Gastrocnemius medialis (tissue), 4 donors: ENCODE measurements at regions not wholly inside any gene's neighbourhood (a gene's known extent, or its start where the extent isn't known, plus 50 kb on each side); places are given as distances from the start of the nearest gene placed in this dataset.
"Not testable (repeated sequence)": the region's sequence is repeated elsewhere in the genome, so short reads cannot be mapped to it uniquely, and the experiment has no call there.

ENCODE experiments used
- POLR2A ChIP-seq, 2 donors: fragments of 450-650 bp; IDR thresholded peaks; one replicate each; pipeline ENCODE4 v1.6.1; 2017; ENCODE audit warnings: antibody characterized with exemption in 2 of 2, mild to moderate bottlenecking in 2 of 2, moderate library complexity in 2 of 2
- TF ChIP-seq, protein P1 (sequence below), 5 experiments: fragments of 450-650 bp in 3 of 5; fragments of 200-600 bp in 2 of 5; sonication (generic) in 2 of 5; IDR thresholded peaks in 4 of 5; conservative IDR thresholded peaks in 1 of 5; 1 replicate in 4 of 5; 2 replicates in 1 of 5; pipeline ENCODE4 v1.5.1; 2016 to 2019; ENCODE audit warnings: antibody characterized with exemption in 5 of 5, mild to moderate bottlenecking in 3 of 5, moderate library complexity in 3 of 5

GRCh38 chr4:81300352-81300751 lies 85.3 kb upstream of the PRKG2 start:
- TF ChIP-seq, protein P1, sequence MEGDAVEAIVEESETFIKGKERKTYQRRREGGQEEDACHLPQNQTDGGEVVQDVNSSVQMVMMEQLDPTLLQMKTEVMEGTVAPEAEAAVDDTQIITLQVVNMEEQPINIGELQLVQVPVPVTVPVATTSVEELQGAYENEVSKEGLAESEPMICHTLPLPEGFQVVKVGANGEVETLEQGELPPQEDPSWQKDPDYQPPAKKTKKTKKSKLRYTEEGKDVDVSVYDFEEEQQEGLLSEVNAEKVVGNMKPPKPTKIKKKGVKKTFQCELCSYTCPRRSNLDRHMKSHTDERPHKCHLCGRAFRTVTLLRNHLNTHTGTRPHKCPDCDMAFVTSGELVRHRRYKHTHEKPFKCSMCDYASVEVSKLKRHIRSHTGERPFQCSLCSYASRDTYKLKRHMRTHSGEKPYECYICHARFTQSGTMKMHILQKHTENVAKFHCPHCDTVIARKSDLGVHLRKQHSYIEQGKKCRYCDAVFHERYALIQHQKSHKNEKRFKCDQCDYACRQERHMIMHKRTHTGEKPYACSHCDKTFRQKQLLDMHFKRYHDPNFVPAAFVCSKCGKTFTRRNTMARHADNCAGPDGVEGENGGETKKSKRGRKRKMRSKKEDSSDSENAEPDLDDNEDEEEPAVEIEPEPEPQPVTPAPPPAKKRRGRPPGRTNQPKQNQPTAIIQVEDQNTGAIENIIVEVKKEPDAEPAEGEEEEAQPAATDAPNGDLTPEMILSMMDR (IDR thresholded peaks at IDR 0.05 in 4 of 5, conservative IDR thresholded peaks at IDR 0.05 in 1 of 5) = not testable (repeated sequence)
- TF ChIP-seq POLR2A (IDR thresholded peaks at IDR 0.05) = not testable (repeated sequence)
